Caco-2 (cell line): ENCODE measurements at regions not wholly inside any gene's neighbourhood (a gene's known extent, or its start where the extent isn't known, plus 50 kb on each side); places are given as distances from the start of the nearest gene placed in this dataset.

Source experiments
- BruUV-seq: library from RNA; stranded (reverse); fragments of 400-500 nt; replicated peaks from 2 replicates; lab custom pipeline; 2021; lab: Mats Ljungman, UMichigan
- CTCF ChIA-PET: fragments of 300-600 bp; sonication (Branson Sonifier 250); formaldehyde crosslinking; loops from one replicate; lab custom pipeline; 2022; ENCODE audit warnings: antibody characterized with exemption; lab: Charles Lee
- POLR2A ChIA-PET: fragments of 300-600 bp; sonication (Branson Sonifier 250); formaldehyde crosslinking; loops from one replicate; lab custom pipeline; 2022; ENCODE audit warnings: antibody characterized with exemption; lab: Charles Lee
- DNase-seq, 2 experiments: peaks; one replicate each; pipeline versions ENCODE4 v3.0.0 to v3.0.0-alpha.2; 2020 to 2022
- H3K27me3 ChIP-seq: replicated peaks from 2 replicates; pipeline ENCODE4 v1.6.0; 2011; ENCODE audit warnings: low read length; ENCODE audit not compliant: control insufficient read depth, insufficient read depth
- H3K36me3 ChIP-seq: 2 replicates; pipeline ENCODE4 v1.5.1; 2011; ENCODE audit warnings: low read length; ENCODE audit not compliant: control insufficient read depth, insufficient read depth
- H3K4me1 ChIP-seq: fragments of 250-450 bp; sonication (Bioruptor Pico); 2 replicates; pipeline ENCODE4 v1.5.1; 2020; ENCODE audit warnings: mild to moderate bottlenecking
- H3K4me3 ChIP-seq: 2 replicates; pipeline ENCODE4 v1.5.1; 2011; ENCODE audit warnings: low read depth, mild to moderate bottlenecking, control low read depth, low read length
- H3K9me3 ChIP-seq: fragments of 250-450 bp; sonication (Bioruptor Pico); 2 replicates; pipeline ENCODE4 v1.5.1; 2020; ENCODE audit warnings: mild to moderate bottlenecking, moderate library complexity
- H3K27ac Mint-ChIP-seq: one replicate; pipeline ENCODE4 v1.8.0; 2022; ENCODE audit warnings: mixed read lengths; ENCODE audit not compliant: unreplicated experiment
- H3K27me3 Mint-ChIP-seq: one replicate; pipeline ENCODE4 v1.8.0; 2022; ENCODE audit warnings: mixed read lengths; ENCODE audit not compliant: insufficient read depth, unreplicated experiment
- H3K36me3 Mint-ChIP-seq: one replicate; pipeline ENCODE4 v1.8.0; 2022; ENCODE audit warnings: mild to moderate bottlenecking, mixed read lengths; ENCODE audit not compliant: insufficient read depth, unreplicated experiment
- H3K4me1 Mint-ChIP-seq: one replicate; pipeline ENCODE4 v1.8.0; 2022; ENCODE audit warnings: low read depth, mixed read lengths; ENCODE audit not compliant: unreplicated experiment
- H3K4me3 Mint-ChIP-seq: one replicate; pipeline ENCODE4 v1.8.0; 2022; ENCODE audit warnings: mild to moderate bottlenecking, moderate library complexity, mixed read lengths; ENCODE audit not compliant: unreplicated experiment
- H3K9me3 Mint-ChIP-seq: one replicate; pipeline ENCODE4 v1.8.0; 2022; ENCODE audit warnings: mixed read lengths; ENCODE audit not compliant: unreplicated experiment
- intact Hi-C: fragments of 100-400 bp; cut with micrococcal nuclease; formaldehyde crosslinking; loops from one replicate; pipeline ENCODE4 v1.10.0; 2022; ENCODE audit not compliant: unreplicated experiment
- TF ChIP-seq, protein P1 (sequence below), 2 experiments: fragments of 200-600 bp in 1 of 2; IDR thresholded peaks; 1 replicate in 1 of 2; 2 replicates in 1 of 2; pipeline versions ENCODE4 v1.5.1 to v1.8.0; 2011 to 2022; ENCODE audit warnings: antibody characterized with exemption in 1 of 2, control low read depth in 1 of 2, inconsistent platforms in 1 of 2, low read depth in 1 of 2, low read length in 1 of 2, mild to moderate bottlenecking in 1 of 2, moderate library complexity in 1 of 2; ENCODE audit not compliant: insufficient read depth in 1 of 2, severe bottlenecking in 1 of 2, unreplicated experiment in 1 of 2

- no peaks in the 10 kb centered on the region for H3K4me1 ChIP-seq
- no peak for DNase-seq
- intact Hi-C loops = no loop called here
- no peak overlapping the region for H3K4me3 ChIP-seq
- Mint-ChIP-seq H3K27ac (no peak overlapping the region), H3K36me3 (peaks cover 1% of the 10 kb centered on the region), H3K9me3 (peaks cover 10% of the 10 kb centered on the region), H3K4me3 (no peak overlapping the region), H3K4me1 (no peaks in the 10 kb centered on the region), H3K27me3 (no peaks in the 10 kb centered on the region)
- BruUV-seq = no TSS peak
- TF ChIP-seq, protein P1, sequence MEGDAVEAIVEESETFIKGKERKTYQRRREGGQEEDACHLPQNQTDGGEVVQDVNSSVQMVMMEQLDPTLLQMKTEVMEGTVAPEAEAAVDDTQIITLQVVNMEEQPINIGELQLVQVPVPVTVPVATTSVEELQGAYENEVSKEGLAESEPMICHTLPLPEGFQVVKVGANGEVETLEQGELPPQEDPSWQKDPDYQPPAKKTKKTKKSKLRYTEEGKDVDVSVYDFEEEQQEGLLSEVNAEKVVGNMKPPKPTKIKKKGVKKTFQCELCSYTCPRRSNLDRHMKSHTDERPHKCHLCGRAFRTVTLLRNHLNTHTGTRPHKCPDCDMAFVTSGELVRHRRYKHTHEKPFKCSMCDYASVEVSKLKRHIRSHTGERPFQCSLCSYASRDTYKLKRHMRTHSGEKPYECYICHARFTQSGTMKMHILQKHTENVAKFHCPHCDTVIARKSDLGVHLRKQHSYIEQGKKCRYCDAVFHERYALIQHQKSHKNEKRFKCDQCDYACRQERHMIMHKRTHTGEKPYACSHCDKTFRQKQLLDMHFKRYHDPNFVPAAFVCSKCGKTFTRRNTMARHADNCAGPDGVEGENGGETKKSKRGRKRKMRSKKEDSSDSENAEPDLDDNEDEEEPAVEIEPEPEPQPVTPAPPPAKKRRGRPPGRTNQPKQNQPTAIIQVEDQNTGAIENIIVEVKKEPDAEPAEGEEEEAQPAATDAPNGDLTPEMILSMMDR (IDR thresholded peaks at IDR 0.05; ENCODE audit: insufficient read depth in 1 of 2, low read depth in 1 of 2, low read length in 1 of 2, severe bottlenecking in 1 of 2, unreplicated experiment in 1 of 2) = no peak
- POLR2A ChIA-PET = interaction anchor here (0.7 kb wide), 1 partner anchor 547 kb away, joined by 3 read pairs; no protein-coding TSS in a partner anchor
- no peaks in the 10 kb centered on the region for H3K27me3 ChIP-seq
- no peaks in the 10 kb centered on the region for H3K36me3 ChIP-seq
- H3K9me3 ChIP-seq = no peaks in the 10 kb centered on the region
- CTCF ChIA-PET = no interaction called here
Observed at GRCh38 chr2:191738003-191738402, 60.1 kb downstream of the NABP1 start.

- ChIA-PET CTCF (no interaction called here), POLR2A (no interaction called here)
- H3K4me1 ChIP-seq = no peaks in the 10 kb centered on the region
- no peaks in the 10 kb centered on the region for H3K27me3 ChIP-seq
- no peak for DNase-seq
- no peaks in the 10 kb centered on the region for H3K9me3 ChIP-seq
- H3K4me1 Mint-ChIP-seq = no peaks in the 10 kb centered on the region
- H3K27ac Mint-ChIP-seq = no peak overlapping the region
- TF ChIP-seq, protein P1 (IDR thresholded peaks at IDR 0.05; ENCODE audit: insufficient read depth in 1 of 2, low read depth in 1 of 2, low read length in 1 of 2, severe bottlenecking in 1 of 2, unreplicated experiment in 1 of 2) = no peak
- H3K4me3 ChIP-seq = no peak overlapping the region
- no TSS peak for BruUV-seq
- no peaks in the 10 kb centered on the region for H3K36me3 ChIP-seq
- no peak overlapping the region for H3K4me3 Mint-ChIP-seq
- intact Hi-C loops = no loop called here
- H3K9me3 Mint-ChIP-seq = peaks cover 10% of the 10 kb centered on the region
- H3K36me3 Mint-ChIP-seq = peaks cover 6% of the 10 kb centered on the region
- no peaks in the 10 kb centered on the region for H3K27me3 Mint-ChIP-seq
Observed at GRCh38 chr2:191738667-191739066, 60.7 kb downstream of the NABP1 start.

DNA sequence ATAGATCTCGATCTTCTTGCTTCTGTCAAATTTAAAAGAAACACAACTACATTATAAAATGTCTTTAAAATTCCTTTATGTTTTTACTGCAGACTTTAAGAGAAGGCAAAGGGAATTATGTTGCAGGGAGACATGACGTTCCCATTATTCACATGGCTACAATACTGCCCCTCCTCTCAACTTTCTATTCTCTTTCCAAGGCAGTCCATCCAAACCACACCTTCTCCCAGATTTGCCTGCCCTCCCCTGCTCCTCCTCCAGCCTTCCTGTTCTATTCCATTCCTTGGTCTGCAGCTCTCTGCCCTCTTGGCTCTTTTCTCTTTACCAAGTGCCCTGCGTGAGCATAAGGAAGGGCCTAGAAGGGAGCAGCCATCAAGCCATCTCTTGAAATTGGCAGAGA, 61.3 kb downstream of the NABP1 start:
- no peaks in the 10 kb centered on the region for H3K36me3 ChIP-seq
- BruUV-seq = no TSS peak
- POLR2A ChIA-PET = no interaction called here

More for the DNA sequence above, 61.3 kb downstream of the NABP1 start:
- H3K27me3 ChIP-seq = no peaks in the 10 kb centered on the region
- no peak for DNase-seq
- intact Hi-C loops = no loop called here
- H3K27me3 Mint-ChIP-seq = no peaks in the 10 kb centered on the region
- peaks cover 6% of the 10 kb centered on the region for H3K36me3 Mint-ChIP-seq
- H3K9me3 ChIP-seq = no peaks in the 10 kb centered on the region
- H3K27ac Mint-ChIP-seq = no peak overlapping the region
- no peaks in the 10 kb centered on the region for H3K4me1 ChIP-seq
- peaks cover 10% of the 10 kb centered on the region for H3K9me3 Mint-ChIP-seq
- no peaks in the 10 kb centered on the region for H3K4me1 Mint-ChIP-seq
- TF ChIP-seq, protein P1 (IDR thresholded peaks at IDR 0.05; ENCODE audit: insufficient read depth in 1 of 2, low read depth in 1 of 2, low read length in 1 of 2, severe bottlenecking in 1 of 2, unreplicated experiment in 1 of 2) = no peak
- CTCF ChIA-PET = no interaction called here
- H3K4me3 Mint-ChIP-seq = no peak overlapping the region
- no peak overlapping the region for H3K4me3 ChIP-seq
